ENCODE measurements at regions not wholly inside any gene's neighbourhood (a gene's known extent, or its start where the extent isn't known, plus 50 kb on each side); places are given as distances from the start of the nearest gene placed in this dataset.

GRCh38 chr4:180448306-180448705 is 1794.9 kb upstream of the TENM3 start:
- Histone ChIP-seq H4K20me1 (ENCODE audit: insufficient read depth, low read depth, low read length) (no peaks in the 10 kb centered on the region), H3K9me3 (ENCODE audit: low read length) (no peaks in the 10 kb centered on the region), H3K4me2 (ENCODE audit: low read depth, low read length, poor library complexity, severe bottlenecking) (no peak overlapping the region), H3K9me2 (replicated peaks; ENCODE audit: insufficient read depth, low read length) (no peaks in the 10 kb centered on the region), H3K36me3 (ENCODE audit: insufficient read depth, low read length) (no peaks in the 10 kb centered on the region), H2AFZ (ENCODE audit: low read length) (no peak overlapping the region), H3K4me1 (ENCODE audit: low read length) (no peaks in the 10 kb centered on the region), H3K79me2 (ENCODE audit: low read length) (no peaks in the 10 kb centered on the region), H3K27me3 (ENCODE audit: low read length) (no peaks in the 10 kb centered on the region), H3K9ac (ENCODE audit: low read length) (no peak overlapping the region), H3K27ac (ENCODE audit: low read length) (no peak overlapping the region), H3K4me3 (ENCODE audit: low read length) (no peak overlapping the region)
- DNase-seq = no peak

- H3K27me3 ChIP-seq (ENCODE audit: low read length) = no peaks in the 10 kb centered on the region
- no peak overlapping the region for H3K27ac ChIP-seq (ENCODE audit: low read length)
- H3K9me2 ChIP-seq (replicated peaks; ENCODE audit: insufficient read depth, low read length) = no peaks in the 10 kb centered on the region
- no peaks in the 10 kb centered on the region for H4K20me1 ChIP-seq (ENCODE audit: insufficient read depth, low read depth, low read length)
- no peaks in the 10 kb centered on the region for H3K9me3 ChIP-seq (ENCODE audit: low read length)
- H3K4me1 ChIP-seq (ENCODE audit: low read length) = no peaks in the 10 kb centered on the region
- no peak overlapping the region for H3K4me3 ChIP-seq (ENCODE audit: low read length)
- peak overlapping the region; percentile 20 for H3K4me2 ChIP-seq (ENCODE audit: low read depth, low read length, poor library complexity, severe bottlenecking)
- no peaks in the 10 kb centered on the region for H3K36me3 ChIP-seq (ENCODE audit: insufficient read depth, low read length)
- H3K79me2 ChIP-seq (ENCODE audit: low read length) = no peaks in the 10 kb centered on the region
- DNase-seq = peak; percentile 78
- H2AFZ ChIP-seq (ENCODE audit: low read length) = no peak overlapping the region
- H3K9ac ChIP-seq (ENCODE audit: low read length) = peak overlapping the region; percentile 29; the same call in 1 of the 2 replicates
Observed at GRCh38 chr4:180449395-180449956, 1793.7 kb upstream of the TENM3 start.

GRCh38 chr4:180455226-180455625 is 1788.0 kb upstream of the TENM3 start:
- Histone ChIP-seq H3K4me3 (ENCODE audit: low read length) (no peak overlapping the region), H3K4me2 (ENCODE audit: low read depth, low read length, poor library complexity, severe bottlenecking) (no peak overlapping the region), H3K27ac (ENCODE audit: low read length) (no peak overlapping the region), H3K9me2 (replicated peaks; ENCODE audit: insufficient read depth, low read length) (no peaks in the 10 kb centered on the region), H3K4me1 (ENCODE audit: low read length) (no peaks in the 10 kb centered on the region), H3K9me3 (ENCODE audit: low read length) (no peaks in the 10 kb centered on the region), H3K9ac (ENCODE audit: low read length) (no peak overlapping the region), H3K27me3 (ENCODE audit: low read length) (no peaks in the 10 kb centered on the region), H2AFZ (ENCODE audit: low read length) (no peak overlapping the region), H3K36me3 (ENCODE audit: insufficient read depth, low read length) (no peaks in the 10 kb centered on the region), H3K79me2 (ENCODE audit: low read length) (no peaks in the 10 kb centered on the region), H4K20me1 (ENCODE audit: insufficient read depth, low read depth, low read length) (no peaks in the 10 kb centered on the region)
- DNase-seq = no peak

GRCh38 chr4:180456928-180457327 is 1786.3 kb upstream of the TENM3 start:
- Histone ChIP-seq H3K36me3 (ENCODE audit: insufficient read depth, low read length) (no peaks in the 10 kb centered on the region), H3K4me2 (ENCODE audit: low read depth, low read length, poor library complexity, severe bottlenecking) (no peak overlapping the region), H3K27ac (ENCODE audit: low read length) (no peak overlapping the region), H3K4me3 (ENCODE audit: low read length) (no peak overlapping the region), H3K9me3 (ENCODE audit: low read length) (no peaks in the 10 kb centered on the region), H3K27me3 (ENCODE audit: low read length) (no peaks in the 10 kb centered on the region), H4K20me1 (ENCODE audit: insufficient read depth, low read depth, low read length) (no peaks in the 10 kb centered on the region), H3K9me2 (replicated peaks; ENCODE audit: insufficient read depth, low read length) (no peaks in the 10 kb centered on the region), H3K9ac (ENCODE audit: low read length) (no peak overlapping the region), H3K4me1 (ENCODE audit: low read length) (no peaks in the 10 kb centered on the region), H3K79me2 (ENCODE audit: low read length) (no peaks in the 10 kb centered on the region), H2AFZ (ENCODE audit: low read length) (no peak overlapping the region)
- DNase-seq = no peak

- H3K9me2 ChIP-seq (replicated peaks; ENCODE audit: insufficient read depth, low read length) = no peaks in the 10 kb centered on the region
- no peaks in the 10 kb centered on the region for H3K36me3 ChIP-seq (ENCODE audit: insufficient read depth, low read length)
- no peak overlapping the region for H2AFZ ChIP-seq (ENCODE audit: low read length)
- H3K27ac ChIP-seq (ENCODE audit: low read length) = no peak overlapping the region
- no peaks in the 10 kb centered on the region for H3K9me3 ChIP-seq (ENCODE audit: low read length)
- H4K20me1 ChIP-seq (ENCODE audit: insufficient read depth, low read depth, low read length) = no peaks in the 10 kb centered on the region
- H3K4me3 ChIP-seq (ENCODE audit: low read length) = no peak overlapping the region
- no peaks in the 10 kb centered on the region for H3K4me1 ChIP-seq (ENCODE audit: low read length)
- no peaks in the 10 kb centered on the region for H3K79me2 ChIP-seq (ENCODE audit: low read length)
- H3K4me2 ChIP-seq (ENCODE audit: low read depth, low read length, poor library complexity, severe bottlenecking) = no peak overlapping the region
- no peak overlapping the region for H3K9ac ChIP-seq (ENCODE audit: low read length)
- H3K27me3 ChIP-seq (ENCODE audit: low read length) = no peaks in the 10 kb centered on the region
- no peak for DNase-seq
Observed at GRCh38 chr4:180462116-180462515, 1781.1 kb upstream of the TENM3 start.

GRCh38 chr4:180465364-180465763 is 1777.8 kb upstream of the TENM3 start:
- Histone ChIP-seq H3K79me2 (ENCODE audit: low read length) (no peaks in the 10 kb centered on the region), H2AFZ (ENCODE audit: low read length) (no peak overlapping the region), H3K9me3 (ENCODE audit: low read length) (no peaks in the 10 kb centered on the region), H3K9me2 (replicated peaks; ENCODE audit: insufficient read depth, low read length) (no peaks in the 10 kb centered on the region), H3K27ac (ENCODE audit: low read length) (no peak overlapping the region), H3K9ac (ENCODE audit: low read length) (no peak overlapping the region), H3K4me3 (ENCODE audit: low read length) (no peak overlapping the region), H3K4me2 (ENCODE audit: low read depth, low read length, poor library complexity, severe bottlenecking) (no peak overlapping the region), H3K36me3 (ENCODE audit: insufficient read depth, low read length) (no peaks in the 10 kb centered on the region), H4K20me1 (ENCODE audit: insufficient read depth, low read depth, low read length) (no peaks in the 10 kb centered on the region), H3K27me3 (ENCODE audit: low read length) (no peaks in the 10 kb centered on the region), H3K4me1 (ENCODE audit: low read length) (no peaks in the 10 kb centered on the region)
- DNase-seq = no peak

GRCh38 chr4:180483036-180483435 is 1760.2 kb upstream of the TENM3 start:
- Histone ChIP-seq H3K4me1 (ENCODE audit: low read length) (no peaks in the 10 kb centered on the region), H3K4me3 (ENCODE audit: low read length) (no peak overlapping the region), H2AFZ (ENCODE audit: low read length) (no peak overlapping the region), H3K79me2 (ENCODE audit: low read length) (no peaks in the 10 kb centered on the region), H3K27ac (ENCODE audit: low read length) (no peak overlapping the region), H3K9me2 (replicated peaks; ENCODE audit: insufficient read depth, low read length) (no peaks in the 10 kb centered on the region), H3K27me3 (ENCODE audit: low read length) (no peaks in the 10 kb centered on the region), H3K9me3 (ENCODE audit: low read length) (no peaks in the 10 kb centered on the region), H3K36me3 (ENCODE audit: insufficient read depth, low read length) (no peaks in the 10 kb centered on the region), H4K20me1 (ENCODE audit: insufficient read depth, low read depth, low read length) (no peaks in the 10 kb centered on the region), H3K4me2 (ENCODE audit: low read depth, low read length, poor library complexity, severe bottlenecking) (no peak overlapping the region), H3K9ac (ENCODE audit: low read length) (no peak overlapping the region)
- DNase-seq = no peak

GRCh38 chr4:180485407-180485806 is 1757.8 kb upstream of the TENM3 start:
- Histone ChIP-seq H3K9me2 (replicated peaks; ENCODE audit: insufficient read depth, low read length) (no peaks in the 10 kb centered on the region), H3K4me2 (ENCODE audit: low read depth, low read length, poor library complexity, severe bottlenecking) (no peak overlapping the region), H3K27ac (ENCODE audit: low read length) (no peak overlapping the region), H3K4me1 (ENCODE audit: low read length) (no peaks in the 10 kb centered on the region), H3K27me3 (ENCODE audit: low read length) (no peaks in the 10 kb centered on the region), H2AFZ (ENCODE audit: low read length) (no peak overlapping the region), H3K9ac (ENCODE audit: low read length) (no peak overlapping the region), H3K9me3 (ENCODE audit: low read length) (no peaks in the 10 kb centered on the region), H3K79me2 (ENCODE audit: low read length) (no peaks in the 10 kb centered on the region), H3K4me3 (ENCODE audit: low read length) (no peak overlapping the region), H3K36me3 (ENCODE audit: insufficient read depth, low read length) (no peaks in the 10 kb centered on the region), H4K20me1 (ENCODE audit: insufficient read depth, low read depth, low read length) (no peaks in the 10 kb centered on the region)
- no peak for DNase-seq

GRCh38 chr4:180486342-180486741 is 1756.9 kb upstream of the TENM3 start:
- Histone ChIP-seq H2AFZ (ENCODE audit: low read length) (no peak overlapping the region), H3K4me1 (ENCODE audit: low read length) (no peaks in the 10 kb centered on the region)
- no peak for DNase-seq

More at GRCh38 chr4:180486342-180486741, 1756.9 kb upstream of the TENM3 start:
- no peaks in the 10 kb centered on the region for H3K36me3 ChIP-seq (ENCODE audit: insufficient read depth, low read length)
- H3K27ac ChIP-seq (ENCODE audit: low read length) = no peak overlapping the region
- H3K27me3 ChIP-seq (ENCODE audit: low read length) = no peaks in the 10 kb centered on the region
- no peaks in the 10 kb centered on the region for H4K20me1 ChIP-seq (ENCODE audit: insufficient read depth, low read depth, low read length)
- no peaks in the 10 kb centered on the region for H3K9me3 ChIP-seq (ENCODE audit: low read length)
- no peak overlapping the region for H3K9ac ChIP-seq (ENCODE audit: low read length)
- no peaks in the 10 kb centered on the region for H3K79me2 ChIP-seq (ENCODE audit: low read length)
- H3K4me3 ChIP-seq (ENCODE audit: low read length) = no peak overlapping the region
- H3K4me2 ChIP-seq (ENCODE audit: low read depth, low read length, poor library complexity, severe bottlenecking) = no peak overlapping the region
- H3K9me2 ChIP-seq (replicated peaks; ENCODE audit: insufficient read depth, low read length) = no peaks in the 10 kb centered on the region
